ENCODE measurements at regions not wholly inside any gene's neighbourhood (a gene's known extent, or its start where the extent isn't known, plus 50 kb on each side); places are given as distances from the start of the nearest gene placed in this dataset.

DNA sequence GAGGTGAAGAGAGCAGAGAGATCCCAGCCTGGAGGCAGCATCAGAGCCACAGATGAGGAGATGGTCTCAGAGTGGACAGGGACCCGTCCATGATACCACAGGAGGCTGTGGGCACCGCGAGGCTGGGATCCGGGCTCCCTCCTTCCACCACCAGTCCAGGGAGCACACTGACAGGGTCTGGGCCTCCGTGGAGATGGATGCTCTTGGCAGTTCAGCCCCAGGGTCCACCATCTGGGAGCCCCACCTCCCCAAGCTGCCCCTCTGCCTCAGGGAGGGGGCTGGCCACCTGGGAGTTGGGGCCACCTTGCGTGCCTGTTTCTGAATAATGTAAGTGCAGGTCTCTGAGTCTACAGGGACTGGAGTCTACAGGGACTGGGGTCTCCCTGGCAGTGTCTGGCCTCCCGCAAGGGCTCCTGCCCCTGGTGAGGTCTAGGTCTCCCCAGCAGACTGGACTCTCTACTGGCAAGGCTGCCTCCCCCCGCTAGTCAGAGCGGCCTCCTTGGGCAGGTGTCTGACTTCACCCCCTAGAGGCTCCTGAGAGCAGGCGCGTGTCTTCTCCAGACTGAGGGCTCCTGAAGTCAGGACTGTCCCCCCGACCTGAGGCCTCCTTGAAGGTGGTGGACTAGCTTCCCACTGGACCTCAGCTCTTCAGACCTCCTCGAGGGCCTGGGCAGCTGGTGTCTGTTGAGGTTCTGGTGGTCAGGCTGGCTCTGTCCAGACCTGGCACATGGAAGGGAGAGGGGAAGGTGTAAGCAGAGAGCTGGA, 218.5 kb downstream of the PTPRU start:
- DNase-seq: no peak

- peak in 1 of 2 experiments; percentile 30 for DNase-seq
Measured at GRCh38 chr1:29453502-29454240, 217.3 kb downstream of the PTPRU start.

- no peak for DNase-seq
Measured at GRCh38 chr1:29452463-29453230, 216.3 kb downstream of the PTPRU start.

GRCh38 chr1:29451368-29451892, 215.1 kb downstream of the PTPRU start:
- no peak for DNase-seq

- DNase-seq: no peak
Measured at GRCh38 chr1:29450591-29450990, 214.3 kb downstream of the PTPRU start.

GRCh38 chr1:29448456-29449235, 212.3 kb downstream of the PTPRU start:
- no peak for DNase-seq

DNA sequence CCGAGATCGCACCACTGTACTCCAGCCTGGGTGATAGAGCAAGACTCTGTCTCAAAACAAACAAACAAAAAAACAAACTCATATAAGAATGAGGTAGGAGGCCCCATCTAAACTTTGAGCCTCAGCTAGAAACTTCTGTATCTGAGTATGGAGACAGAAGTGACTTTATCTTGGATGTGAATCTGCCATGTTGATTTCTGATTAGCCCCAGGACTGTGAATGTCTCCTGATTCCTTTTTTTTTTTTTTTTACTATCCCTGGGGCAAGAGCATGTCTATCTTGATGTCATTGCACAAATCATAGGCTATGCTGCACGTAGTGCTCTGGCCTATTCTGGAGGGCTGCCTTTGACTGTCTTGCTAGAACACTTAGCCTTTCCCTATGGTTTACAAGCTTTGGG, 211.0 kb downstream of the PTPRU start:
- no peak for DNase-seq

DNA sequence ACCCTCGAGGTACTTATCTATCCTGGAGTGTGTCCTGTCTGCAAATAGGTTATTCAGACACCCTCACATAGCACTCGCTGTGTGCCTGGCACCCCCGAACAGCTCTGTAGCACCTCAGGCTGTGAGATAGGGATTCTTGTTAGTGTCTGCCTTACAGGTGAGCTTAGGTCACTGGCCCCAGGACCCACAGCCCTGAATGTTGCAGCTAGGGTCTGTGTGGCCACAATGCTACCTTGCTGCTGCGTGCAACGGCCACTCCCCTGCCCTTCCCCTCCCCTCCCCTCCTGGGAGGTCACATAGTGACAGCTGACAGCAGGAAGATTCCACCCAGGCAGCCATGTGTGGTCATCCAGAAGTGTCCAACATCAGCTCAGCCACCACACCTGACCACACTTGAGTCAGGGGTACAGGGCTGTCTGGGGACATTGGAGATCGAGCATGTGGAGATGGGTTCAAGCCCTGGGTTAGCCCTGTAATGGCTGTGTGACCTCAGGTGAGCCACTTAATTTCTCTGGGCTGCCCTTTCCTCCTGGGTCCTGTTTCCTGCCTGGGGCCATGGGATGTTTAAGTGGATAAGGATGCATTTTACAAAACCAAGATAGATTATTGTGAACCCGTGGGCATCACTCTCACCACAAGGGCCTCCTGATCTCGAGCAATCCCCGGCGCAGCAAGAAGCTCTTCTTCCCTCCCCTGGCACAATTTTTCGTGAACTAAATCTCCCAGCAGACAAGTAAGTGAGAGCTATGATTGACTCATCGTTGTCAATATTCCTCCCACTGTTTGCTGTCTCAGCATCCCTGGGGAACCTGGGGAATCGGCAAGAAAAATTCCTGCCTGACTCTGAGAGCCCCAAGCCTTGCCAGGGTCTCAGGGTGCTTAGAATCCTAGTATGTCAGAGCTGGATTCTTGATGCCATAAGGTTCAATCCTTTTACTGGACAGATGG, 208.7 kb downstream of the PTPRU start:
- DNase-seq: no peak

GRCh38 chr1:29444081-29444715, 207.9 kb downstream of the PTPRU start:
- DNase-seq: no peak

DNA sequence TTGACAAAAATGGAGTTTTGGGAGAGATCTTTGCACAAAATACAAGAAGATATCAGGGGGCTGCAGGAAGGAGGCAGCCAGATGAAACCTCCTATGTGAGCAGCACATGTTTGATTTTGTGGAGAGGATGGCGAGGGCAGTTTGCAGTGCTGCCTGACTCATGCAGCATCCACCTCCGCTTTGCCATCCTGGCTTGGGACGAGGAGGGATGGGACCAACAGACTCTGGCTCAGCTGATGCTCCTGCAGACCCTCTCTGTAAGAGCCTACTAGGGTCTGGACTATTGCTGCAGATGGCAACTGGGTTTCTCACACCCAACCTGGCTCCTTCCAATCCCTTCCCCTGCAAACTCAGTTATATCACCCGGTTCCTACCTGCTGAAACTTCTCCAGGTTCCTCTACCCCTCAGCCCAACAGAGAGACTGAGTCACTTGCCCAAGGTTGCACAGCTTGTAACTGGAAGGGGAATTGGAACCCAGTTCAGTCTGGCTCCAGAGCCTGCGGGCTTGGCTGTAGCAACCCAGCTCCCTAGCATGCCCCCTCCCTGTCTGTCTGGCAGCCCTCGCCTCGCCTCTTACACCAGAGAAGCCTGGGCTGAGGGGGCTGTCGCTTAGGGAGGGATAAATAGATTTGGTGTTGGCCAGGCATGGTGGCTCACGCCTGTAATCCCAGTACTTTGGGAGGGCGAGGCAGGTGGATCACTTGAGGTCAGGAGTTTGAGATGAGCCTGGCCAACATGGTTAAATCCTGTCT, 205.8 kb downstream of the PTPRU start:
- no peak for DNase-seq

GRCh38 chr1:29439615-29440014, 203.3 kb downstream of the PTPRU start:
- no peak for DNase-seq

GRCh38 chr1:29438991-29439390, 202.7 kb downstream of the PTPRU start:
- no peak for DNase-seq

DNA sequence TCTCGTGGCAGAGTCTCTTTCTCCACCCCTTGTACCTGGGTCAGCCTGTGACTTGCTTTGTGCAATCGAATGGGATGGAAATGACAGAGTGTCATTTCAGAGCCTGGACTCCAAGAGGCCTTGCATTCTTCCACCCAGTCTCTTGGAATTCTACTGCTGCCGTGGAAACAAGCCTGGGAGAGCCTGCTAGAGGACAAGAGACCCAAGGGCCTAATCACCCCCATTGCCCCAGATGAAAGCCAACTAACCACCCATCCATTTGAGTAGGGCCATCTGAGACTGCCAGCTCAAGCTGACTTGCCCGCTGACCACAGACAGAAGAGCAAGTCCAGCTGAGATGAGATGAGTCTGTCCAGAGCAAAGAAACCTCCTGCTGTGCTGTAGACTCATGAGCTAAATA, 201.6 kb downstream of the PTPRU start:
- no peak for DNase-seq

DNA sequence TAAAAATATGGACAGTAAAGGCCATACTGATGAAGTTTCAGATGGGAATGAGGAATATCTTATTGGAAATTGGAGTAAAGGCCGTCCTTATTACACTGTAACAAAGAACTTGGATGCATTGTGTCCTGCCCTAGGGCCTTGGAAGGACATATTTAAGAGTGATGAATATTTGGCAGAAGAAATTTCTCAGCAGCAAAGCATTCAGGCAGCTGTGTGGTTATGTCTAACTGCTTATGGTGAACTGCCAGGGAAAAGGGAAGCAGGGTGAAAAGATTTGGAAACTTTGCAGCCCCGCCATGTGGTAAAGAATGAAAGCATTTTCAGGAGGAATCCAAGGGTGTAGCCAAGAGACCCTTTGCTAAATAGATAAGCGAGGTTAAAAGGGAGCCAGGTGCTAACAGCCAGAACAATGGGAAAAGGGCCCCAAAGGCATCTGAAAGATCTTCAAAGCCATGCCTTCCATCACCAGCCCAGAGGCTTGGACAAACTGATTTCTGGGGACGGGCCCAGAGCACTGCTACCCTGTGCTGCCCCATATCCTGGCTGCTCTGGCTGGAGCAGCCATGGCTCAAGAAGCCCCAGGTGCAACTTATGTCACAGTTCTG, 200.0 kb downstream of the PTPRU start:
- DNase-seq: no peak

DNA sequence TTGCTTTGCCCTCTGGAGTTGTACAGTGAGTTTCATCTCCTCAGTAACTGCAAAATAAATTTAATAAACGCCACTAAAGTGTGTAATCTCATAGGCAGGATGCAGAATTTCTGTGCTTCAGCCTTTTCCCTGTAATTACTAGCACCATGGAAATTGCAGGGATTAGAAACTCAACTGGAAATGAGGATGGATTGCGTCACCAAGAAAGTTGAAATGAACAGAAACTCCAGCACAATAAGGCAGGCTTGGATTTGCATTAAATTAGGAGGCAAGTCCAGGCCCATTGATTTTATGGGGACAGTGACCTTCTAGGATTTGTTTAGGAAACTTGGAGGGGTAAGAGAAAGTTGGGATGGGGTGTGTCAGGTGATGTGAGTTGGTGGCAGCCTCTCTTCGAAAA, 197.5 kb downstream of the PTPRU start:
- no peak for DNase-seq

- no peak for DNase-seq
Measured at GRCh38 chr1:29431138-29431537, 194.8 kb downstream of the PTPRU start.

GRCh38 chr1:29429656-29430055, 193.3 kb downstream of the PTPRU start:
- DNase-seq: no peak

DNA sequence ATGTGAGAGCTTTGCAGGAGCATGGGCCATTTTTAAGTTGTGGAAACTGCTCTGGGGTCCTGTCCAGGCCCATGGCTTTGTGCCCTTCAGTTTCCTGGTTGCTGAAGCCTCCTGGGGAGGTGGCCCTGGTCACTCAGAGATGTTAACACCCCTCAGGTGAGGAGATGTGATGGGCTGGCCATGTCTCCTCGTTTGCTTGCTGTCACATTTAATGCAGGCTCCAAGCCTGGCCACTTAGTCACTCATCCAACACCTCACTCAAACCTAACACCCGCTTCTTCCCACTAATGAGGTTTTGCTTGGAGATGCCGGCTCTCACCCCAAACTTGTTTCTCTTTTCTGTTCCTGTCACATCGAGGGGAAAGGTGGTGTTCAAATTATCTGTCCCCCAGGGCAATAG, 192.7 kb downstream of the PTPRU start:
- no peak for DNase-seq

- no peak for DNase-seq
Measured at GRCh38 chr1:29428280-29428615, 191.9 kb downstream of the PTPRU start.
